Caco-2 (cell line): ENCODE measurements at regions not wholly inside any gene's neighbourhood (a gene's known extent, or its start where the extent isn't known, plus 50 kb on each side); places are given as distances from the start of the nearest gene placed in this dataset.

Source experiments
- BruUV-seq: library from RNA; stranded (reverse); fragments of 400-500 nt; replicated peaks from 2 replicates; lab custom pipeline; 2021; lab: Mats Ljungman, UMichigan
- CTCF ChIA-PET: fragments of 300-600 bp; sonication (Branson Sonifier 250); formaldehyde crosslinking; loops from one replicate; lab custom pipeline; 2022; ENCODE audit warnings: antibody characterized with exemption; lab: Charles Lee
- POLR2A ChIA-PET: fragments of 300-600 bp; sonication (Branson Sonifier 250); formaldehyde crosslinking; loops from one replicate; lab custom pipeline; 2022; ENCODE audit warnings: antibody characterized with exemption; lab: Charles Lee
- DNase-seq, 2 experiments: peaks; one replicate each; pipeline versions ENCODE4 v3.0.0 to v3.0.0-alpha.2; 2020 to 2022
- H3K27me3 ChIP-seq: replicated peaks from 2 replicates; pipeline ENCODE4 v1.6.0; 2011; ENCODE audit warnings: low read length; ENCODE audit not compliant: control insufficient read depth, insufficient read depth
- H3K36me3 ChIP-seq: 2 replicates; pipeline ENCODE4 v1.5.1; 2011; ENCODE audit warnings: low read length; ENCODE audit not compliant: control insufficient read depth, insufficient read depth
- H3K4me1 ChIP-seq: fragments of 250-450 bp; sonication (Bioruptor Pico); 2 replicates; pipeline ENCODE4 v1.5.1; 2020; ENCODE audit warnings: mild to moderate bottlenecking
- H3K4me3 ChIP-seq: 2 replicates; pipeline ENCODE4 v1.5.1; 2011; ENCODE audit warnings: low read depth, mild to moderate bottlenecking, control low read depth, low read length
- H3K9me3 ChIP-seq: fragments of 250-450 bp; sonication (Bioruptor Pico); 2 replicates; pipeline ENCODE4 v1.5.1; 2020; ENCODE audit warnings: mild to moderate bottlenecking, moderate library complexity
- H3K27ac Mint-ChIP-seq: one replicate; pipeline ENCODE4 v1.8.0; 2022; ENCODE audit warnings: mixed read lengths; ENCODE audit not compliant: unreplicated experiment
- H3K27me3 Mint-ChIP-seq: one replicate; pipeline ENCODE4 v1.8.0; 2022; ENCODE audit warnings: mixed read lengths; ENCODE audit not compliant: insufficient read depth, unreplicated experiment
- H3K36me3 Mint-ChIP-seq: one replicate; pipeline ENCODE4 v1.8.0; 2022; ENCODE audit warnings: mild to moderate bottlenecking, mixed read lengths; ENCODE audit not compliant: insufficient read depth, unreplicated experiment
- H3K4me1 Mint-ChIP-seq: one replicate; pipeline ENCODE4 v1.8.0; 2022; ENCODE audit warnings: low read depth, mixed read lengths; ENCODE audit not compliant: unreplicated experiment
- H3K4me3 Mint-ChIP-seq: one replicate; pipeline ENCODE4 v1.8.0; 2022; ENCODE audit warnings: mild to moderate bottlenecking, moderate library complexity, mixed read lengths; ENCODE audit not compliant: unreplicated experiment
- H3K9me3 Mint-ChIP-seq: one replicate; pipeline ENCODE4 v1.8.0; 2022; ENCODE audit warnings: mixed read lengths; ENCODE audit not compliant: unreplicated experiment
- CTCF ChIP-seq, 2 experiments: fragments of 200-600 bp in 1 of 2; IDR thresholded peaks; 1 replicate in 1 of 2; 2 replicates in 1 of 2; pipeline versions ENCODE4 v1.5.1 to v1.8.0; 2011 to 2022; ENCODE audit warnings: antibody characterized with exemption in 1 of 2, control low read depth in 1 of 2, inconsistent platforms in 1 of 2, low read depth in 1 of 2, low read length in 1 of 2, mild to moderate bottlenecking in 1 of 2, moderate library complexity in 1 of 2; ENCODE audit not compliant: insufficient read depth in 1 of 2, severe bottlenecking in 1 of 2, unreplicated experiment in 1 of 2
- intact Hi-C: fragments of 100-400 bp; cut with micrococcal nuclease; formaldehyde crosslinking; loops from one replicate; pipeline ENCODE4 v1.10.0; 2022; ENCODE audit not compliant: unreplicated experiment

- ChIA-PET POLR2A (no interaction called here), CTCF (no interaction called here)
- intact Hi-C loops: no loop called here
- Histone ChIP-seq H3K27me3 (no peaks in the 10 kb centered on the region), H3K4me1 (no peaks in the 10 kb centered on the region), H3K4me3 (no peak overlapping the region), H3K36me3 (no peaks in the 10 kb centered on the region), H3K9me3 (no peaks in the 10 kb centered on the region)
- H3K9me3 Mint-ChIP-seq: no peaks in the 10 kb centered on the region
- H3K27ac Mint-ChIP-seq: no peak overlapping the region
- no peaks in the 10 kb centered on the region for H3K4me1 Mint-ChIP-seq
- DNase-seq: no peak
- no peaks in the 10 kb centered on the region for H3K27me3 Mint-ChIP-seq
- H3K4me3 Mint-ChIP-seq: no peak overlapping the region
- BruUV-seq: no TSS peak
- no peak for TF ChIP-seq CTCF (IDR thresholded peaks at IDR 0.05; ENCODE audit: insufficient read depth in 1 of 2, low read depth in 1 of 2, low read length in 1 of 2, severe bottlenecking in 1 of 2, unreplicated experiment in 1 of 2)
- H3K36me3 Mint-ChIP-seq: no peaks in the 10 kb centered on the region
Observed at GRCh38 chr11:15801126-15801525, 555.2 kb downstream of the SOX6 start.

GRCh38 chr11:15801616-15802015 is 554.7 kb downstream of the SOX6 start:
- no peaks in the 10 kb centered on the region for H3K27me3 ChIP-seq
- no peaks in the 10 kb centered on the region for H3K4me1 ChIP-seq
- Mint-ChIP-seq H3K4me1 (no peaks in the 10 kb centered on the region), H3K4me3 (no peak overlapping the region), H3K27me3 (no peaks in the 10 kb centered on the region), H3K27ac (no peak overlapping the region), H3K9me3 (no peaks in the 10 kb centered on the region), H3K36me3 (no peaks in the 10 kb centered on the region)
- ChIA-PET CTCF (no interaction called here), POLR2A (no interaction called here)
- no peaks in the 10 kb centered on the region for H3K36me3 ChIP-seq
- no TSS peak for BruUV-seq
- H3K9me3 ChIP-seq: no peaks in the 10 kb centered on the region
- DNase-seq: no peak
- intact Hi-C loops: no loop called here
- H3K4me3 ChIP-seq: no peak overlapping the region
- TF ChIP-seq CTCF (IDR thresholded peaks at IDR 0.05; ENCODE audit: insufficient read depth in 1 of 2, low read depth in 1 of 2, low read length in 1 of 2, severe bottlenecking in 1 of 2, unreplicated experiment in 1 of 2): no peak

GRCh38 chr11:15805726-15806125 is 550.6 kb downstream of the SOX6 start:
- no peaks in the 10 kb centered on the region for H3K27me3 ChIP-seq
- Mint-ChIP-seq H3K4me1 (no peaks in the 10 kb centered on the region), H3K27ac (no peak overlapping the region)

More at GRCh38 chr11:15805726-15806125, 550.6 kb downstream of the SOX6 start:
- Histone ChIP-seq H3K36me3 (no peaks in the 10 kb centered on the region), H3K9me3 (no peaks in the 10 kb centered on the region), H3K4me3 (no peak overlapping the region), H3K4me1 (no peaks in the 10 kb centered on the region)
- no peaks in the 10 kb centered on the region for H3K36me3 Mint-ChIP-seq
- no peak for DNase-seq
- TF ChIP-seq CTCF (IDR thresholded peaks at IDR 0.05; ENCODE audit: insufficient read depth in 1 of 2, low read depth in 1 of 2, low read length in 1 of 2, severe bottlenecking in 1 of 2, unreplicated experiment in 1 of 2): no peak
- H3K27me3 Mint-ChIP-seq: peaks cover 4% of the 10 kb centered on the region
- POLR2A ChIA-PET: no interaction called here
- CTCF ChIA-PET: no interaction called here
- no TSS peak for BruUV-seq
- intact Hi-C loops: no loop called here
- H3K9me3 Mint-ChIP-seq: peaks cover 9% of the 10 kb centered on the region
- no peak overlapping the region for H3K4me3 Mint-ChIP-seq
